Thymus (tissue), 11 donors: ENCODE measurements at regions not wholly inside any gene's neighbourhood (a gene's known extent, or its start where the extent isn't known, plus 50 kb on each side); places are given as distances from the start of the nearest gene placed in this dataset.

ENCODE experiments used
- DNase-seq, 9 donors: peaks; one replicate each; pipeline ENCODE4 v3.0.0-alpha.2; 2013; ENCODE audit warnings: low spot score in 9 of 9, low read depth in 6 of 9, missing footprints in 1 of 9
- H3K27ac ChIP-seq, 2 donors: one replicate each; pipeline ENCODE4 v1.5.1; 2013; ENCODE audit warnings: control low read depth in 1 of 2, low read depth in 1 of 2, low read length in 1 of 2, mild to moderate bottlenecking in 1 of 2, moderate library complexity in 1 of 2
- H3K27me3 ChIP-seq, 2 donors: one replicate each; pipeline ENCODE4 v1.5.1; 2013; ENCODE audit warnings: low read length in 1 of 2; ENCODE audit not compliant: control insufficient read depth in 2 of 2, insufficient read depth in 1 of 2
- H3K36me3 ChIP-seq, 2 donors: one replicate each; pipeline ENCODE4 v1.5.1; 2013; ENCODE audit warnings: low read length in 1 of 2, mild to moderate bottlenecking in 1 of 2, moderate library complexity in 1 of 2; ENCODE audit not compliant: control insufficient read depth in 2 of 2, insufficient read depth in 2 of 2
- H3K4me1 ChIP-seq, 2 donors: one replicate each; pipeline ENCODE4 v1.5.1; 2013; ENCODE audit warnings: low read length in 2 of 2; ENCODE audit not compliant: control insufficient read depth in 2 of 2, insufficient read depth in 2 of 2
- H3K4me3 ChIP-seq, 2 donors: one replicate each; pipeline ENCODE4 v1.5.1; 2013; ENCODE audit warnings: low read length in 2 of 2, control low read depth in 1 of 2, mild to moderate bottlenecking in 1 of 2
- H3K9me3 ChIP-seq, 2 donors: one replicate each; pipeline ENCODE4 v1.5.1; 2013; ENCODE audit warnings: low read length in 1 of 2, mild to moderate bottlenecking in 1 of 2; ENCODE audit not compliant: control insufficient read depth in 2 of 2, insufficient read depth in 1 of 2
- WGBS: extraction: QIAGEN DNeasy Blood & Tissue Kit; methylation state at CpG from one replicate; pipeline ENCODE4 v1.1.7; 2013; 5-methylcytosine and 5-hydroxymethylcytosine counted together
- donor health status: healthy.

DNA sequence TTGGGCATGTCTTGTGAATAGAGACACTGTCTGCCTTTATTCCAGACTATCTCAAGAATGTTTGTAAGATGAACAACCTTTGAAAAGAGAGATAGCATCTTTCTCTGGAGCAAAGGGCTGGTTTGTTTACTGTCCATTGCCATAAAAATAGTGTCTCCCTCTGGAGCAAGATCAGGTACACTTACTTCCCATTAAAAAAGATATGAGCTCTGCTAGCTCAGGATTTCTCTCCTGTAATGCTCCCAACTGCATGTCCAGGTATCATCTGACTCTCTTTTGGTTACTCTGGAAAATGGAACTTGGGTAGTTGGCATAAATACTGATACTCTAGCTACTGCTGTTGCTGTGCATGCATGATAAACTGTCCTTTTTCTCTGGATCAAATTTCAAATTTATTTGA is 381.1 kb downstream of the TFEC start:
- H3K27ac ChIP-seq, result no peak overlapping the region
- DNase-seq, result no peak
- no peak overlapping the region for H3K4me3 ChIP-seq
- H3K36me3 ChIP-seq, result no peaks in the 10 kb centered on the region
- H3K4me1 ChIP-seq, result no peaks in the 10 kb centered on the region
- H3K9me3 ChIP-seq, result no peaks in the 10 kb centered on the region
- H3K27me3 ChIP-seq, result no peaks in the 10 kb centered on the region

DNA sequence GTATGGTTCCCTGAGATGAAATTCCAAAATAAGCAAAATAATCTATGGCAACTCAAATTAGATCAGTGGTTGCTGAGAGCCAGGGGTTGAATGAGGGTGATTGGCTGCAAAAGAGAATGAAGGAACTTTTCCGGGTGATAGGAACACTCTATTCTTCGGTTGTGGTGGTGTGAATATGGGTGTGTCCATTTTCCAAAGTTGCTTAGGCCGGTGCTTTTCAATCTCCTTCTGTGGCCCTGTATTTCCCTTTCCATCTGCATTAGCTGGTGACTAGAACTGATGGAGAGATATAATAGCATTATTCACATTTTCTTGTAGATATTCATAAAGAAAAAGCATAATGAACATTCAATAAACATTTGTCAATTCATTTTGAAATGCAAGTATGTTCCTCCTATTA is 382.9 kb downstream of the TFEC start:
- WGBS, result 97% methylated on average over 3 of the region's 3 CpGs
- Histone ChIP-seq H3K9me3 (no peaks in the 10 kb centered on the region), H3K4me1 (no peaks in the 10 kb centered on the region)

DNA sequence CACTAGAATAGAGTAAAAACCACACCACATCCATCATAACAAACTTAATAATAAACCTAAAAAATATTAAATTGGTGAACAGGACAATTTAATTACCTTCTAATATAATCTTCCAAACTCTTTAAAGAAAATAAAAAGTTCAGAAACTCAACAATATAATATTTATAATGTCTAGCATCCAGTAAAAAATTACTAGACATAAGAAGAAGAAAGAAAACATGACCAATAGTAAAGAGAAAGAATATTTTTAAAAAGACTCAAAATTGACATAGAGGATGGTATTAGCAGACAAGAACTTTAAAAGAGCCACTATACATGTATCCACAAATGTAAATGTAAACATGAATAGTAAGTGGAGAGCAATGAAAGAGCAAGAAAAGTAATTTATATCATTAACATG is 388.4 kb downstream of the TFEC start:
- H3K4me1 ChIP-seq, result no peaks in the 10 kb centered on the region
- no peak overlapping the region for H3K4me3 ChIP-seq
- H3K27me3 ChIP-seq, result no peaks in the 10 kb centered on the region
- H3K27ac ChIP-seq, result no peak overlapping the region
- H3K36me3 ChIP-seq, result no peaks in the 10 kb centered on the region
- no peak for DNase-seq
- no peaks in the 10 kb centered on the region for H3K9me3 ChIP-seq

More for the DNA sequence above, 382.9 kb downstream of the TFEC start:
- H3K27me3 ChIP-seq, result no peaks in the 10 kb centered on the region
- DNase-seq, result no peak
- no peak overlapping the region for H3K27ac ChIP-seq
- H3K4me3 ChIP-seq, result no peak overlapping the region
- H3K36me3 ChIP-seq, result no peaks in the 10 kb centered on the region

- no peak for DNase-seq
- Histone ChIP-seq H3K9me3 (no peaks in the 10 kb centered on the region), H3K27ac (no peak overlapping the region), H3K36me3 (no peaks in the 10 kb centered on the region), H3K4me3 (no peak overlapping the region), H3K27me3 (no peaks in the 10 kb centered on the region), H3K4me1 (no peaks in the 10 kb centered on the region)
- WGBS, result 95% methylated on average over 4 of the region's 4 CpGs
Observed at GRCh38 chr7:115638853-115639252, 391.7 kb downstream of the TFEC start.

GRCh38 chr7:115637128-115637527 is 393.4 kb downstream of the TFEC start:
- Histone ChIP-seq H3K27me3 (no peaks in the 10 kb centered on the region), H3K4me3 (no peak overlapping the region), H3K4me1 (no peaks in the 10 kb centered on the region), H3K27ac (no peak overlapping the region), H3K9me3 (no peaks in the 10 kb centered on the region), H3K36me3 (no peaks in the 10 kb centered on the region)
- WGBS, result 78% methylated on average over 2 of the region's 2 CpGs
- DNase-seq, result no peak

GRCh38 chr7:115635876-115636275 is 394.7 kb downstream of the TFEC start:
- 78% methylated on average over 6 of the region's 6 CpGs for WGBS
- Histone ChIP-seq H3K27ac (no peak overlapping the region), H3K36me3 (no peaks in the 10 kb centered on the region), H3K4me1 (no peaks in the 10 kb centered on the region), H3K27me3 (no peaks in the 10 kb centered on the region), H3K9me3 (no peaks in the 10 kb centered on the region), H3K4me3 (no peak overlapping the region)
- no peak for DNase-seq

GRCh38 chr7:115635376-115635775 is 395.2 kb downstream of the TFEC start:
- 74% methylated on average over 1 of the region's 1 CpG for WGBS
- no peak overlapping the region for H3K27ac ChIP-seq
- H3K4me1 ChIP-seq, result no peaks in the 10 kb centered on the region
- no peaks in the 10 kb centered on the region for H3K9me3 ChIP-seq
- no peaks in the 10 kb centered on the region for H3K27me3 ChIP-seq
- no peaks in the 10 kb centered on the region for H3K36me3 ChIP-seq
- H3K4me3 ChIP-seq, result no peak overlapping the region
- no peak for DNase-seq

GRCh38 chr7:115634633-115635032 is 395.9 kb downstream of the TFEC start:
- 76% methylated on average over 4 of the region's 4 CpGs for WGBS
- H3K36me3 ChIP-seq, result no peaks in the 10 kb centered on the region
- no peak overlapping the region for H3K27ac ChIP-seq
- H3K27me3 ChIP-seq, result no peaks in the 10 kb centered on the region
- no peaks in the 10 kb centered on the region for H3K4me1 ChIP-seq
- DNase-seq, result no peak
- H3K9me3 ChIP-seq, result no peaks in the 10 kb centered on the region
- no peak overlapping the region for H3K4me3 ChIP-seq

DNA sequence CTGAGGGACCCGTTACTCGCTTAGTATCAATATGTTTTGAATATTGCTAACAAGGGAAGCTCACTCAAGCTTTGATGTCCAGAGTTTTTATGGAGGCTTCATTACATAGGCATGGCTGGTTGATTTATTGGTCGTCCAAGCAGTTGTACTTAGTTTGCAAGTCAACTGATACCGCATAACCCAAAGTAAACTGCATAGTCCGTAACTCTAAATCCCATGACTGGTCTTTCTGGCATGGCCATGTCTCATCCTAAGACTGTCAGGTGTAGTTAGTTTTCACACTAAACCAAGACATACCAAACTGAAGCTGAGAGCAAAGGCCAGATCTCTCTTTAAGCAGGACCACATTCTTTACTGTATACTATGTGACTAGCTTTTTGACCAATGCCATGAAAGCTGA is 397.9 kb downstream of the TFEC start:
- Histone ChIP-seq H3K9me3 (no peaks in the 10 kb centered on the region), H3K36me3 (no peaks in the 10 kb centered on the region), H3K27me3 (no peaks in the 10 kb centered on the region), H3K4me1 (no peaks in the 10 kb centered on the region), H3K4me3 (no peak overlapping the region), H3K27ac (no peak overlapping the region)
- no peak for DNase-seq
- WGBS, result 95% methylated on average over 5 of the region's 5 CpGs

GRCh38 chr7:115631782-115632181 is 398.8 kb downstream of the TFEC start:
- WGBS, result 84% methylated on average over 6 of the region's 6 CpGs

More at GRCh38 chr7:115631782-115632181, 398.8 kb downstream of the TFEC start:
- no peaks in the 10 kb centered on the region for H3K4me1 ChIP-seq
- no peak overlapping the region for H3K27ac ChIP-seq
- H3K4me3 ChIP-seq, result no peak overlapping the region
- DNase-seq, result no peak
- no peaks in the 10 kb centered on the region for H3K27me3 ChIP-seq
- no peaks in the 10 kb centered on the region for H3K36me3 ChIP-seq
- no peaks in the 10 kb centered on the region for H3K9me3 ChIP-seq
